ENCODE measurements at regions not wholly inside any gene's neighbourhood (a gene's known extent, or its start where the extent isn't known, plus 50 kb on each side); places are given as distances from the start of the nearest gene placed in this dataset.
A peak's percentile ranks its signal among the peaks of the same experiment; 100 is the strongest.
"Not testable (repeated sequence)": the region's sequence is repeated elsewhere in the genome, so short reads cannot be mapped to it uniquely, and the experiment has no call there.

GRCh38 chr16:29151317-29151716, 166.5 kb downstream of the LAT start:
- Histone ChIP-seq H3K36me3 (ENCODE audit: control insufficient read depth, insufficient read depth, low read length) (0 out of 2 replicates have a peak, but pooled peaks cover 2% of the 10 kb centered on the region), H3K27me3 (ENCODE audit: control insufficient read depth, insufficient read depth, low read length) (no peaks in the 10 kb centered on the region; the same call in 1 of the 2 replicates), H3K4ac (ENCODE audit: low read depth, low read length) (peak overlapping the region; percentile 35; the same call in 1 of the 2 replicates), H4K20me1 (ENCODE audit: insufficient read depth, low read length) (no peaks in the 10 kb centered on the region), H3K9me3 (ENCODE audit: control insufficient read depth, insufficient read depth, low read length) (no peaks in the 10 kb centered on the region), H2AK5ac (ENCODE audit: low read depth, low read length) (no peak overlapping the region), H4K91ac (ENCODE audit: insufficient read depth, low read depth, low read length) (no peak overlapping the region; the same call in 1 of the 2 replicates), H3K14ac (replicated peaks; ENCODE audit: low read depth, low read length) (no peak overlapping the region), H2BK5ac (ENCODE audit: low read depth, low read length, poor library complexity, severe bottlenecking) (no peak overlapping the region), H2AFZ (replicated peaks; ENCODE audit: low read length, poor library complexity) (no peak overlapping the region), H3K9ac (ENCODE audit: low read depth, low read length) (no peak overlapping the region), H2BK20ac (ENCODE audit: low read depth, low read length) (peak overlapping the region; percentile 35; the same call in 1 of the 2 replicates), H2BK120ac (ENCODE audit: low read depth, low read length) (no peak overlapping the region), H3K27ac (ENCODE audit: insufficient read depth, low read length) (no peak overlapping the region), H4K5ac (ENCODE audit: low read depth, low read length) (no peak overlapping the region), H3K4me1 (ENCODE audit: control insufficient read depth, insufficient read depth, low read length) (peaks cover 14% of the 10 kb centered on the region), H3K56ac (ENCODE audit: extremely low read depth, insufficient read depth, low read length) (no peak overlapping the region), H3K23ac (ENCODE audit: low read depth, low read length) (no peak overlapping the region), H3K4me3 (ENCODE audit: insufficient read depth, low read depth, low read length) (no peak overlapping the region), H3K4me2 (ENCODE audit: low read depth, low read length) (no peak overlapping the region), H3K9me1 (ENCODE audit: insufficient read depth, low read length) (no peaks in the 10 kb centered on the region; the same call in none of the 2 replicates), H2AK9ac (replicated peaks; ENCODE audit: low read depth, low read length, poor library complexity) (no peak overlapping the region), H3K18ac (ENCODE audit: low read depth, low read length) (no peak overlapping the region), H4K8ac (ENCODE audit: low read depth in 2 of 2, low read length in 2 of 2) (no peak overlapping the region), H2BK15ac (ENCODE audit: low read depth, low read length) (no peak overlapping the region), H3K79me1 (ENCODE audit: low read depth in 1 of 2, low read length in 2 of 2) (no peaks in the 10 kb centered on the region)
- TF ChIP-seq MAZ (IDR thresholded peaks at IDR 0.05; ENCODE audit: borderline replicate concordance, low read depth, low read length) (no peak), POLR2A (IDR thresholded peaks at IDR 0.05; ENCODE audit: low read depth, low read length) (no peak), BHLHE40 (IDR thresholded peaks at IDR 0.05; ENCODE audit: low read depth, low read length) (no peak), RCOR1 (IDR thresholded peaks at IDR 0.05; ENCODE audit: insufficient replicate concordance, low read length) (no peak), MAFK (IDR thresholded peaks at IDR 0.05; ENCODE audit: low read depth, low read length) (no peak)
- ChIA-PET POLR2A (ENCODE audit: unreplicated experiment) (no interaction called here), CTCF (no interaction called here)
- no peak for DNase-seq
- no peak for ATAC-seq (ENCODE audit: low read depth)
- in situ Hi-C loops (cut with MboI; ENCODE audit: low sequenced_read_pairs) (no loop called here), dilution Hi-C loops (cut with HindIII; ENCODE audit: low sequenced_read_pairs, unreplicated experiment) (no loop called here), intact Hi-C loops (cut with micrococcal nuclease) (no loop called here)
- 100% methylated on average over 4 of the region's 12 CpGs; no CpG with 5 or more reads in 1 of the 2 experiments for WGBS, 2 experiments (ENCODE audit: extremely low coverage in 2 of 2, insufficient read length in 1 of 2)
- no TSS peak for BruUV-seq (replicated peaks)

GRCh38 chr16:29149912-29150311, 165.1 kb downstream of the LAT start:
- H3K14ac ChIP-seq (replicated peaks; ENCODE audit: low read depth, low read length); in situ Hi-C loops (cut with MboI; ENCODE audit: low sequenced_read_pairs); H3K27me3 ChIP-seq (ENCODE audit: control insufficient read depth, insufficient read depth, low read length); H3K18ac ChIP-seq (ENCODE audit: low read depth, low read length); H3K9me1 ChIP-seq (ENCODE audit: insufficient read depth, low read length); H2BK5ac ChIP-seq (ENCODE audit: low read depth, low read length, poor library complexity, severe bottlenecking); intact Hi-C loops (cut with micrococcal nuclease); DNase-seq; H2AFZ ChIP-seq (replicated peaks; ENCODE audit: low read length, poor library complexity); H2BK15ac ChIP-seq (ENCODE audit: low read depth, low read length); ATAC-seq (ENCODE audit: low read depth); H4K91ac ChIP-seq (ENCODE audit: insufficient read depth, low read depth, low read length); H3K4me1 ChIP-seq (ENCODE audit: control insufficient read depth, insufficient read depth, low read length); H3K9me3 ChIP-seq (ENCODE audit: control insufficient read depth, insufficient read depth, low read length); H3K23ac ChIP-seq (ENCODE audit: low read depth, low read length); H3K4ac ChIP-seq (ENCODE audit: low read depth, low read length); H3K27ac ChIP-seq (ENCODE audit: insufficient read depth, low read length); POLR2A ChIA-PET (ENCODE audit: unreplicated experiment); H3K9ac ChIP-seq (ENCODE audit: low read depth, low read length); H3K4me3 ChIP-seq (ENCODE audit: insufficient read depth, low read depth, low read length); H3K79me1 ChIP-seq (ENCODE audit: low read depth in 1 of 2, low read length in 2 of 2); H2AK9ac ChIP-seq (replicated peaks; ENCODE audit: low read depth, low read length, poor library complexity); H2BK20ac ChIP-seq (ENCODE audit: low read depth, low read length); H3K36me3 ChIP-seq (ENCODE audit: control insufficient read depth, insufficient read depth, low read length); H2BK120ac ChIP-seq (ENCODE audit: low read depth, low read length); dilution Hi-C loops (cut with HindIII; ENCODE audit: low sequenced_read_pairs, unreplicated experiment); H4K5ac ChIP-seq (ENCODE audit: low read depth, low read length); H3K56ac ChIP-seq (ENCODE audit: extremely low read depth, insufficient read depth, low read length); BruUV-seq (replicated peaks); H4K8ac ChIP-seq (ENCODE audit: low read depth in 2 of 2, low read length in 2 of 2); H4K20me1 ChIP-seq (ENCODE audit: insufficient read depth, low read length); H2AK5ac ChIP-seq (ENCODE audit: low read depth, low read length); H3K4me2 ChIP-seq (ENCODE audit: low read depth, low read length): not testable (repeated sequence)
- 74% methylated on average over 3 of the region's 12 CpGs; no CpG with 5 or more reads in 1 of the 2 experiments for WGBS, 2 experiments (ENCODE audit: extremely low coverage in 2 of 2, insufficient read length in 1 of 2)
- CTCF ChIA-PET = interaction anchor here (0.7 kb wide), 1 partner anchor 34 kb away, joined by 3 read pairs; no protein-coding TSS in a partner anchor

All from IMR-90 (cell line).